HEK293T (cell line): ENCODE measurements at regions not wholly inside any gene's neighbourhood (a gene's known extent, or its start where the extent isn't known, plus 50 kb on each side); places are given as distances from the start of the nearest gene placed in this dataset.

ENCODE experiments used
- CTCF ChIA-PET: fragments of 350-600 bp; formaldehyde crosslinking; extraction: SDS; loops from one replicate; lab custom pipeline; 2021; ENCODE audit warnings: antibody characterized with exemption, inconsistent platforms; lab: Yijun Ruan, JAX
- POLR2A ChIA-PET: fragments of 350-600 bp; formaldehyde crosslinking; extraction: SDS; loops from one replicate; lab custom pipeline; 2020; ENCODE audit warnings: antibody characterized with exemption, inconsistent platforms; lab: Yijun Ruan, JAX
- DNase-seq: peaks from one replicate; pipeline ENCODE4 v3.0.0; 2012; ENCODE audit warnings: mixed read lengths; ENCODE audit errors: extremely low spot score
- ARNT ChIP-seq: fragments of 450-650 bp; IDR thresholded peaks from 2 replicates; pipeline ENCODE4 v1.6.1; 2017; ENCODE audit warnings: mild to moderate bottlenecking
- BHLHE40 ChIP-seq: fragments of 450-650 bp; IDR thresholded peaks from 2 replicates; pipeline ENCODE4 v1.6.1; 2016; ENCODE audit warnings: mild to moderate bottlenecking, moderate library complexity, borderline replicate concordance
- CTBP1 ChIP-seq: fragments of 450-650 bp; IDR thresholded peaks from 2 replicates; pipeline ENCODE4 v1.6.1; 2016; ENCODE audit warnings: borderline replicate concordance
- ELF4 ChIP-seq: fragments of 450-650 bp; IDR thresholded peaks from 2 replicates; pipeline ENCODE4 v1.6.1; 2017; ENCODE audit warnings: antibody characterized with exemption
- FOXA1 ChIP-seq: fragments of 450-650 bp; IDR thresholded peaks from 2 replicates; pipeline ENCODE4 v1.6.1; 2016; ENCODE audit warnings: mild to moderate bottlenecking
- FOXK2 ChIP-seq: fragments of 450-650 bp; IDR thresholded peaks from 2 replicates; pipeline ENCODE4 v1.6.1; 2016; ENCODE audit warnings: mild to moderate bottlenecking
- FOXM1 ChIP-seq: fragments of 450-650 bp; IDR thresholded peaks from 2 replicates; pipeline ENCODE4 v1.6.1; 2017; ENCODE audit warnings: mild to moderate bottlenecking, borderline replicate concordance
- HDGF ChIP-seq: fragments of 450-650 bp; IDR thresholded peaks from 2 replicates; pipeline ENCODE4 v1.6.1; 2017; ENCODE audit warnings: antibody characterized with exemption, borderline replicate concordance
- L3MBTL2 ChIP-seq: fragments of 450-650 bp; conservative IDR thresholded peaks from 2 replicates; pipeline ENCODE4 v1.6.1; 2016; ENCODE audit warnings: mild to moderate bottlenecking
- LEF1 ChIP-seq: fragments of 450-650 bp; IDR thresholded peaks from 2 replicates; pipeline ENCODE4 v1.6.1; 2017; ENCODE audit warnings: mild to moderate bottlenecking, borderline replicate concordance
- NFRKB ChIP-seq: fragments of 450-650 bp; IDR thresholded peaks from 2 replicates; pipeline ENCODE4 v1.6.1; 2016; ENCODE audit warnings: mild to moderate bottlenecking, moderate library complexity
- PKNOX1 ChIP-seq: fragments of 450-650 bp; IDR thresholded peaks from 2 replicates; pipeline ENCODE4 v1.6.1; 2016
- SP1 ChIP-seq: fragments of 450-650 bp; IDR thresholded peaks from 2 replicates; pipeline ENCODE4 v1.6.1; 2017
- SUZ12 ChIP-seq: fragments of 450-650 bp; IDR thresholded peaks from 2 replicates; pipeline ENCODE4 v1.6.1; 2016; ENCODE audit warnings: mild to moderate bottlenecking
- TARDBP ChIP-seq: fragments of 450-650 bp; IDR thresholded peaks from 2 replicates; pipeline ENCODE4 v1.6.1; 2016
- ZNF384 ChIP-seq: fragments of 450-650 bp; IDR thresholded peaks from 2 replicates; pipeline ENCODE4 v1.6.1; 2016

- no peak for TF ChIP-seq BHLHE40
- no peak for TF ChIP-seq L3MBTL2
- TF ChIP-seq ELF4, result no peak
- TF ChIP-seq FOXK2, result no peak
- no peak for TF ChIP-seq FOXM1
- DNase-seq, result no peak
- POLR2A ChIA-PET, result no interaction called here
- CTCF ChIA-PET, result no interaction called here
These were observed 186.4 kb upstream of the FAM98A start for GRCh38 chr2:33785201-33786106.

GRCh38 chr2:33784488-33784887 lies 185.4 kb upstream of the FAM98A start:
- ChIA-PET POLR2A (no interaction called here), CTCF (no interaction called here)
- TF ChIP-seq ELF4 (no peak), ARNT (no peak), FOXK2 (no peak), ZNF384 (no peak), FOXM1 (no peak), FOXA1 (no peak), CTBP1 (no peak), BHLHE40 (no peak), HDGF (no peak)
- no peak for DNase-seq

- ChIA-PET CTCF (no interaction called here), POLR2A (no interaction called here)
- TF ChIP-seq ELF4 (no peak), L3MBTL2 (no peak), BHLHE40 (no peak), FOXA1 (no peak), PKNOX1 (no peak), FOXK2 (no peak), ARNT (no peak), CTBP1 (no peak), ZNF384 (no peak), SUZ12 (no peak), TARDBP (no peak), FOXM1 (no peak), HDGF (no peak)
- DNase-seq, result no peak
These were observed 183.5 kb upstream of the FAM98A start for GRCh38 chr2:33782395-33783230.

GRCh38 chr2:33777786-33778185 lies 178.7 kb upstream of the FAM98A start:
- DNase-seq, result no peak
- TF ChIP-seq HDGF (no peak), NFRKB (no peak), ZNF384 (no peak), CTBP1 (no peak), PKNOX1 (no peak), ARNT (no peak), FOXK2 (no peak), FOXA1 (no peak), BHLHE40 (no peak), L3MBTL2 (no peak), ELF4 (no peak), SP1 (no peak)
- ChIA-PET CTCF (no interaction called here), POLR2A (no interaction called here)

GRCh38 chr2:33775306-33775705 lies 176.2 kb upstream of the FAM98A start:
- POLR2A ChIA-PET, result no interaction called here
- TF ChIP-seq LEF1 (no peak), PKNOX1 (no peak), TARDBP (no peak), SUZ12 (no peak), ELF4 (no peak), FOXM1 (no peak), CTBP1 (no peak), ARNT (no peak), NFRKB (no peak), FOXK2 (no peak)
- no peak for DNase-seq
- CTCF ChIA-PET, result no interaction called here

GRCh38 chr2:33770023-33770422 lies 170.9 kb upstream of the FAM98A start:
- TF ChIP-seq TARDBP (no peak), SP1 (no peak), LEF1 (no peak), L3MBTL2 (no peak), SUZ12 (no peak), FOXM1 (no peak), HDGF (no peak), NFRKB (no peak), ELF4 (no peak), ARNT (no peak), CTBP1 (no peak), BHLHE40 (no peak), ZNF384 (no peak), PKNOX1 (no peak)
- CTCF ChIA-PET, result no interaction called here
- no peak for DNase-seq
- POLR2A ChIA-PET, result no interaction called here
